A673 (cell line): ENCODE measurements at regions not wholly inside any gene's neighbourhood (a gene's known extent, or its start where the extent isn't known, plus 50 kb on each side); places are given as distances from the start of the nearest gene placed in this dataset.

Experiments used
- BruUV-seq: library from RNA; stranded (reverse); fragments of 400-500 nt; replicated peaks from 2 replicates; lab custom pipeline; 2021; lab: Mats Ljungman, UMichigan
- CTCF ChIA-PET: fragments of 300-600 bp; sonication (Branson Sonifier 250); formaldehyde crosslinking; loops from one replicate; lab custom pipeline; 2022; ENCODE audit warnings: antibody characterized with exemption; lab: Charles Lee
- POLR2A ChIA-PET: fragments of 300-600 bp; sonication (Branson Sonifier 250); formaldehyde crosslinking; loops from one replicate; lab custom pipeline; 2022; ENCODE audit warnings: antibody characterized with exemption; ENCODE audit not compliant: low non-redundant PET; lab: Charles Lee
- DNase-seq: peaks from one replicate; pipeline ENCODE4 v3.0.0-alpha.2; 2015; ENCODE audit warnings: low spot score
- H3K27ac ChIP-seq: fragments of 200-600 bp; sonication (generic); 2 replicates; pipeline ENCODE4 v1.5.1; 2016; ENCODE audit warnings: mixed run types, low read depth, mild to moderate bottlenecking, mixed read lengths, antibody characterized with exemption, low read length; ENCODE audit not compliant: poor library complexity, severe bottlenecking
- H3K27me3 ChIP-seq: fragments of 200-600 bp; sonication (generic); replicated peaks from 2 replicates; pipeline ENCODE4 v1.6.1; 2017; ENCODE audit warnings: mixed run types, low read depth, mild to moderate bottlenecking, mixed read lengths, antibody characterized with exemption, low read length; ENCODE audit not compliant: insufficient read depth, poor library complexity
- H3K36me3 ChIP-seq: fragments of 200-600 bp; sonication (generic); 2 replicates; pipeline ENCODE4 v1.6.1; 2016; ENCODE audit warnings: mixed run types, mild to moderate bottlenecking, mixed read lengths, antibody characterized with exemption, low read length; ENCODE audit not compliant: insufficient read depth, poor library complexity, severe bottlenecking
- H3K4me1 ChIP-seq: fragments of 200-600 bp; sonication (generic); 2 replicates; pipeline ENCODE4 v1.6.1; 2017; ENCODE audit warnings: mixed run types, mild to moderate bottlenecking, mixed read lengths, antibody characterized with exemption, low read length; ENCODE audit not compliant: insufficient read depth, poor library complexity, severe bottlenecking
- H3K4me3 ChIP-seq: fragments of 200-600 bp; sonication (generic); 2 replicates; pipeline ENCODE4 v1.5.1; 2016; ENCODE audit warnings: low read depth, mixed run types, mild to moderate bottlenecking, mixed read lengths, low read length; ENCODE audit not compliant: poor library complexity, severe bottlenecking
- H3K9me3 ChIP-seq: fragments of 200-600 bp; sonication (generic); 2 replicates; pipeline ENCODE4 v1.6.1; 2016; ENCODE audit warnings: mixed run types, low read depth, mild to moderate bottlenecking, mixed read lengths, antibody characterized with exemption, low read length; ENCODE audit not compliant: poor library complexity, severe bottlenecking
- CTCF ChIP-seq: fragments of 300-800, 200-600 bp; sonication (generic); conservative IDR thresholded peaks from 2 replicates; pipeline ENCODE4 v1.5.1; 2017; ENCODE audit warnings: low read depth, mild to moderate bottlenecking, antibody characterized with exemption, low read length, moderate library complexity, mixed read lengths
- EZH2 ChIP-seq: fragments of 200-600 bp; sonication (generic); IDR thresholded peaks from 2 replicates; pipeline ENCODE4 v1.6.1; 2017; ENCODE audit warnings: borderline replicate concordance, low read depth, mild to moderate bottlenecking, mixed read lengths, antibody characterized with exemption, low read length; ENCODE audit not compliant: poor library complexity, severe bottlenecking
- intact Hi-C: fragments of 100-400 bp; cut with micrococcal nuclease; formaldehyde crosslinking; loops from one replicate; pipeline ENCODE4 v1.10.0; 2022; ENCODE audit not compliant: unreplicated experiment

- no peak overlapping the region for H3K27ac ChIP-seq
- H3K9me3 ChIP-seq: no peaks in the 10 kb centered on the region
- H3K4me3 ChIP-seq: no peak overlapping the region
- TF ChIP-seq EZH2 (no peak), CTCF (no peak)
- H3K27me3 ChIP-seq: no peaks in the 10 kb centered on the region
- H3K4me1 ChIP-seq: no peaks in the 10 kb centered on the region
- no TSS peak for BruUV-seq
- DNase-seq: no peak
- CTCF ChIA-PET: no interaction called here
- POLR2A ChIA-PET: no interaction called here
- intact Hi-C loops: no loop called here
- no peaks in the 10 kb centered on the region for H3K36me3 ChIP-seq
Observed at GRCh38 chr10:111479966-111480365, 403.1 kb downstream of the ADRA2A start.

- Histone ChIP-seq H3K27me3 (no peaks in the 10 kb centered on the region), H3K4me3 (no peak overlapping the region), H3K9me3 (no peaks in the 10 kb centered on the region), H3K27ac (no peak overlapping the region), H3K36me3 (no peaks in the 10 kb centered on the region), H3K4me1 (no peaks in the 10 kb centered on the region)
- ChIA-PET POLR2A (no interaction called here), CTCF (no interaction called here)
- DNase-seq: peak; percentile 36
- intact Hi-C loops: no loop called here
- TF ChIP-seq EZH2 (no peak), CTCF (no peak)
- no TSS peak for BruUV-seq
Observed at GRCh38 chr10:111481261-111481826, 404.5 kb downstream of the ADRA2A start.

GRCh38 chr10:111481866-111482265 lies 405.0 kb downstream of the ADRA2A start:
- Histone ChIP-seq H3K4me3 (no peak overlapping the region), H3K36me3 (no peaks in the 10 kb centered on the region), H3K9me3 (no peaks in the 10 kb centered on the region), H3K4me1 (no peaks in the 10 kb centered on the region), H3K27me3 (no peaks in the 10 kb centered on the region), H3K27ac (no peak overlapping the region)
- intact Hi-C loops: no loop called here
- BruUV-seq: no TSS peak
- no peak for TF ChIP-seq EZH2
- TF ChIP-seq CTCF: no peak
- DNase-seq: no peak
- POLR2A ChIA-PET: no interaction called here
- CTCF ChIA-PET: no interaction called here
